Endothelial cell of umbilical vein (primary cell): ENCODE measurements at regions not wholly inside any gene's neighbourhood (a gene's known extent, or its start where the extent isn't known, plus 50 kb on each side); places are given as distances from the start of the nearest gene placed in this dataset.

ENCODE experiments used
- EZH2 ChIP-seq: IDR thresholded peaks from 2 replicates; pipeline ENCODE4 v1.6.1; 2012; ENCODE audit warnings: borderline replicate concordance, low read depth, mild to moderate bottlenecking, moderate library complexity, low read length, inconsistent platforms; ENCODE audit not compliant: severe bottlenecking
- JUN ChIP-seq: IDR thresholded peaks from 2 replicates; pipeline ENCODE4 v1.6.1; 2011; ENCODE audit warnings: borderline replicate concordance, low read depth; ENCODE audit not compliant: insufficient read length, insufficient read depth
- TF ChIP-seq, protein P1 (sequence below), 2 donors: IDR thresholded peaks; 1 replicate in 1 of 2; 2 replicates in 1 of 2; pipeline ENCODE4 v1.5.1; 2011; ENCODE audit warnings: low read length in 2 of 2, mild to moderate bottlenecking in 2 of 2, moderate library complexity in 2 of 2, control low read depth in 1 of 2, inconsistent platforms in 1 of 2, low read depth in 1 of 2; ENCODE audit not compliant: insufficient read depth in 1 of 2; ENCODE audit errors: extremely low read depth in 1 of 2

DNA sequence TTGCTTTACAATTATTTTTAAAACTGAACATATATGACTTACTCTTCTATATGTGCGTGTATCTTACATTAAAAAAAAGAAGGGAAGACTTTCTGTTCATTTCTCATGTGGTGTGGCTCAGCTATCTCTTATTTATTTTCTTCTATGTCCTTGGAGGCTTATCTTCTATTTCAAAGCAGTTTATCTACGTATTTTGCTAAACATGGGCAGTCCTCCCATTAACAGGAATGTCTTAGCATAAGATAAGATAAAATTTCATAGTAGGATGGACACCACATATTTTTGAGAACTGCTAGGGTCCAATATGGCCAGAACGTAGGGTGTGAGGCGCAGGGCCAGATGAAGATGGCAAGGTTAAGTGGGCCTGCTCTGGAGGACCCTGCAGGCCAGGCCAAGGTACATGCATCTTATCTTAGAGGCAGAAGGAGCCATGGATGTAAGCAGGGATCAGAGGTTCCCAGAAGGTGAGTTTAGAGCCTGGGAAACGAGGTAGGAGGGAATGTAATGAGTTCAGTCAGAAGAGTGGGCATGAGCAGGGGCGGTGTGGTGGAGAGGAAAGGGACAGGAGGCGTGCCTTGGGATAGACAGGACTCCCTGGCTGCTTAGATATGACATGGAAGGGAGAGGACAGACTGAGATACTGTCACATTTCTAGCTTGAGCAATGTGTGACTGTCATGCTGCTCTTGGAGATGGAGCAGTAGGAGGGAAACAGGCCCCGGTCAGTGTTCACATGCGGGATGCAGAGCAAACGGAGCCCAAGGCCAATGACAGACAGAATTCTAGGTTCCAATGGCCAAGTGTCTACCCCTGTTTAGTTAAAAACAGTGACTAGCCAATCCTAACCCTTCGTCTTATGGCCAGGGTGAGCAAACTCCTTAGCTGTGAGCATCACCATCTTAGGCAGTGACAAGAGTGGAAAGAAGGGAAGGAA lies 68.6 kb upstream of the MEDAG start:
- TF ChIP-seq, protein P1, sequence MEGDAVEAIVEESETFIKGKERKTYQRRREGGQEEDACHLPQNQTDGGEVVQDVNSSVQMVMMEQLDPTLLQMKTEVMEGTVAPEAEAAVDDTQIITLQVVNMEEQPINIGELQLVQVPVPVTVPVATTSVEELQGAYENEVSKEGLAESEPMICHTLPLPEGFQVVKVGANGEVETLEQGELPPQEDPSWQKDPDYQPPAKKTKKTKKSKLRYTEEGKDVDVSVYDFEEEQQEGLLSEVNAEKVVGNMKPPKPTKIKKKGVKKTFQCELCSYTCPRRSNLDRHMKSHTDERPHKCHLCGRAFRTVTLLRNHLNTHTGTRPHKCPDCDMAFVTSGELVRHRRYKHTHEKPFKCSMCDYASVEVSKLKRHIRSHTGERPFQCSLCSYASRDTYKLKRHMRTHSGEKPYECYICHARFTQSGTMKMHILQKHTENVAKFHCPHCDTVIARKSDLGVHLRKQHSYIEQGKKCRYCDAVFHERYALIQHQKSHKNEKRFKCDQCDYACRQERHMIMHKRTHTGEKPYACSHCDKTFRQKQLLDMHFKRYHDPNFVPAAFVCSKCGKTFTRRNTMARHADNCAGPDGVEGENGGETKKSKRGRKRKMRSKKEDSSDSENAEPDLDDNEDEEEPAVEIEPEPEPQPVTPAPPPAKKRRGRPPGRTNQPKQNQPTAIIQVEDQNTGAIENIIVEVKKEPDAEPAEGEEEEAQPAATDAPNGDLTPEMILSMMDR (IDR thresholded peaks at IDR 0.05; ENCODE audit: extremely low read depth in 1 of 2, insufficient read depth in 1 of 2, low read depth in 1 of 2, low read length in 2 of 2), result no peak
- TF ChIP-seq EZH2 (no peak), JUN (no peak)
